Esophagus mucosa (tissue), 1 donor: ENCODE measurements at regions not wholly inside any gene's neighbourhood (a gene's known extent, or its start where the extent isn't known, plus 50 kb on each side); places are given as distances from the start of the nearest gene placed in this dataset.

ENCODE experiments used
- ATAC-seq: fragments of 200-7000 bp; cut with Tn5 transposase; one replicate; pipeline ENCODE4 v1.9.1; 2020
- donor health status: DM: yes; HTN: yes; CAD: no.

DNA sequence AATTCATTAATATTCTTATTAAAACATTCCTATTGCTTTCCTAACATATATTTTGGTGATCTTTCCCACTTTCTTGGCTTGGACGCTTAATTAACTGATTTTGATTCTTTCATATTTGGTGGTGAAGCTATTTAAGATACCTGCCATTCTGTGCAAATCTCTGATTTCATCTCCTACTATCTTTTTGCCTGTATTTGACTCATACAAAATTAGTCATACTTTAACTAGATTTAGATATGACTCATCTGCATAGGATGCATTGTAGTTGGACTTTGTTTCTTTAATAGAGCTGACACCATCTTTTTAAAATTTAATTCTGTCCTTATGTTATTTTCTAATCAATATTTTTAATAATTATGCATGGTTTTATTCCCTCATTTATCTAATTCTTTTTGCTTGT is 93.8 kb upstream of the PLPPR4 start:
- no peak for ATAC-seq

DNA sequence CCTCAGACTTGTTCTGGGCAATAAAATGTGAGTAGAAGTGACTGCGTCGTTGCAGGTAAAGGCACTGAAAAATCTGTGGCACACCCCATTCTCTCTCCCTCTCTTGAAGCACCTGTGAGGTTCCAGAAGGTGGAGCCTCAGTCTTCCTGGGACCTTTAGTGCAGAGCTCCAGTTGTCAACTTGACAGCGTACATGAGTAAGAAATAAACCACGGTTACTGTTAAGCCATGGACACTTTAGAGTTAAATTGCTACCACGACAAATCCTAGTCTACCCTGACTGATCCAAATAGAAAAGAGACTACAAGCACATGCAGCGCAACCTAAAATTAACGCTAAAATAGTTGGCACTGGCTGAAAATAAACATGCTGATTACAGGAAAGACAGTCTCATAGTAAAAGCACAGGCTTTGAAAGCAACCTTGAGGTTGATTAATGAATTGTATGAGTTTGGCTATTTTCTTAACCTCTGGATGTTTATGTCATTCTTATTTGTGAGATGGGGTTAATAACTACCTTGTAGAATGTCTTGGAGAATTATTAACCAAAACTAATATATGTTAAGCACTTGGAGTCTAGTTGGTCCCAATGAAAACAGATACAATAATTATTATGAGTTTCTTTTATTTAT is 93.0 kb upstream of the PLPPR4 start:
- no peak for ATAC-seq

DNA sequence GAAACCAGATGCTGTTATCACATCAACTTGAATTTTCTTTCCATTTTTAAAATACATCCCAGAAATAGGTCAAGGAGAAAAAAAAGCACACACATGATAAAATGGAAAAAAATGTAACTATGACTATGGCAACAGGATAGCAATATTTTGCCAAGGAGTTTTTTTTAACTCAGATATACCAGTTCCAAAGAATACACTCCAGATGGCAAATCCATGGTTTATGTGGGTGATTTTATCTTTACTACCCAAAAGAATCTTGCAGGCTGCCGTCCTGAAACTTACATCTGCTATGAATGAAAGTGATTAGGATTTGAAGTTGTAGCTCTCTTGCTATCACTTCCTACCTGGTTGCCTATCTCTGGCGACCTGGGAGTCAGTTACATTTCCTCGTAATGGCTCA is 91.0 kb upstream of the PLPPR4 start:
- no peak for ATAC-seq

DNA sequence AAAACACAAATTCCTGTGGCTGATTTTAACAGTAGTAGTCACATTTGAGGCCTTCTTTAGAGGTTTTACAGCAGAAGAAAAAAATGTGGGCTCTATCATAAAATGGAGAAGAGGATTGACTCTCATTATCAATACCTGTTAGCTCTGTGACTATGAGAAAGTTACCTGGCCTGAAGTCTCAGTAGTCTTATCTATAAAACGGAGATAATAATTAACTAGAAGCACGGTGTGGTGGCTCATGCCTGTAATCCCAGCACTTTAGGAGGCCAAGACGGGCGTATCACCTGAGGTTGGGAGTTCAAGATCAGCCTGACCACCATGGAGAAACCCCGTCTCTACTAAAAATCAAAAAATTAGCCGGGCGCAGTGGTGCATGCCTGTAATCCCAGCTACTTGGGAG is 90.4 kb upstream of the PLPPR4 start:
- no peak for ATAC-seq

DNA sequence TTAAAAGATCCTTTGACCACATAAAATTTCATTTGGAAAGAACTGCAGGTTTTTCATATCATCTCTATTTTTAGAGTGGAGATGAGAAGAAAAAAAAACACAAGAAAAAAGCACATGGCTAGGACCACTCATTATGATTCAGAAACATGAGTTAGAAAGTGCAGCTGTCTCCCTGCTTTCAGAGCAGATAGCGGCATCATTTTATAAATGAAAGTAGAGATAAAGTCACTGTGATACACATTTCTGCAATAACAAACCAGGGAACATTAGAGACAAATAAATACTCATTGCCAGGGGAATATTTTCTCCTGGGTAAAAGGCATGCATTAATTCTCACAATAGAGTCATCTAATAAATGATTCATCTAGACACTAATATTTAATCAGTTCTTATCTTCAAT is 87.5 kb upstream of the PLPPR4 start:
- no peak for ATAC-seq

DNA sequence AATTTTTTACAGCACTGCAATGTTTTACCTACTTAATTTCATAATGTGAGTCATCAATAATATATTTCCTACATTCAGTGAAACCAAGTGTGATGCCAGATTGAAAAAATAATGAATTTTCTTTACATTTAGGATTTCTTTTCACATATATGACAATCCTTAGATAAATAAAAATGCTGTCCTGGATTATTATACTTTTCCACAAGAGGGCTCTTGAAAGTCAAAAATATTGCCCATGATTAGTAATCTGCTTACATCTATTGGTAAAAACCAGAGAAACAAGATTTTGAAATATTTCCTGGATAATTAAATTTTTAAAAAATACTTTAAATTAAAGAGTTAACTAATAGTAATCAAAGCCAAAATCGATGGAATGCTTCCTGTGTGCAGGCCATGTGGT is 86.8 kb upstream of the PLPPR4 start:
- no peak for ATAC-seq

DNA sequence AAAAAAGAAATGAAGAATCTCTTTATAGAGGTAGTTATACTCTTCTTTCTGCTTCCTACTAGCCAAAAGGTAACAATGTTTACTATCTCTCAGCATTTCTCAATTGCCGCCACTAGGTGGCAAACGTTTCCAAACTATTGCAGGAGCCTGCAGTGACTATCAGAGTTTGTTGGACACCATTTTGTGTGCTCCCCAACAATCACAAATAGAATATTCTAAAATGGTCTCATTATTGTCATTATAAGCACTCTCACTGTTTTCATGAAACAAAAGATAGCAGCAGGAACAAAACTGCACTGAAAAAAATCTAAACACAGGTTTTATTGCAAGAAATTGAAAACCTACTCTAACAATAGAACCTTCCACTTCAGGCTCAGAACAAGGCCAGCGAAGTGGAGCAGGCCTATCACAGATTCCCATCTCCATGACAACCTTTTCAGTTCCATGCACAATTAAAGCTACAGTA is 83.9 kb upstream of the PLPPR4 start:
- ATAC-seq = peak; percentile 83

DNA sequence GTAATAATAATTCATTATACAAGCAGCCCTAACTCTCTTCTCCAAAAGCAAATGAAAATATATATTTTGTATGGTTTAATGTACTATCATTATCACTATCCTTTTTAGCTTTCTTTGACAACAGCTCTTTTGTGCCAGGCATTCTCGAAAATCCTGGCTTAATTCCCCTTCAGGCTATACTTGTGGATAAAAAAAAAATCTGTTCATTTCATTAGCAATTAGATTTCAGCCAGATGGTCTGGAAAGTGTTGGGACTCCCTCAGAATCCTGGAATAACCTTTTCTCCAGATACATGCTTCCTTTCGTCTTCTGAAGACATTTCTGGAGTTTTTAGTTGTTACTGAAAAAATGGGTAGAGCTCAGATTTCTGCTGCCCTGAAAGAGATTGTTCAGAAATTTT is 83.4 kb upstream of the PLPPR4 start:
- no peak for ATAC-seq

DNA sequence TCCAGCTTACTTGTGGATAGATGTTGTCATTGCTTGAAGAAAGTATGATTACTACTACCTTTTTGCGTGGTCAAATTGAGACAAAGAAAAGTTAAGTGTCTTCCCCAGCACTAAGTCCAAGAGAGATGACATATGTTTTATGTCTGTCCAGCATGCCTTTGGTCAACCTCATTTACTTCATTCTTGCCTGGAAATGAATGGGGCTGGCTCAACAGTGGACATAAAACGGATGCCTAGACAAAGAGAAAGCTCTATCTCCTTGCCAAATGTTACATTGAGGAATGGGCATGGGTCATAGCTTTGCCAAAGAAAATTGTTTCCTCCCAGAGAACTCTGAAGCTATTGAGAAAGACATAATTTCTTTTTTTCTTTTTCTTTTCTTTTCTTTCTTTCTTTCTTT is 82.4 kb upstream of the PLPPR4 start:
- ATAC-seq = no peak

DNA sequence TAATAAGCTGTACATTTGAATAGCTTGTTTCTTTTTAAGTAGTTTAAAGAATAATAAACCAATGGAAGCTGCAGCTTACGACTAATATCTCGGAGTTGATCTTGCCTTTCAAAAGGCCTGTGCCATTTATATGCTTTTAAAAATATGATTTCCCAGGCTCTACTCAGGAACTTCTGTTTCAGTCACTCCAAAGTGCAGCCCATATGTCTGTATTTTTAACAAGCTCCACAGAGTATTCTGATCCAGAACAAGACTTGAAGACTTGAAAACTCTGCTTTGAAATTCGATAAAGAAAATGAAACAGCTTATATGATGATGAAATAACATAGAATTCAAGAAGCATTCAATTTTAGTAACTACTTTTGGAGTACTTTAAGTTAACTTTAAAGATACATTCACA is 79.1 kb upstream of the PLPPR4 start:
- ATAC-seq = no peak

DNA sequence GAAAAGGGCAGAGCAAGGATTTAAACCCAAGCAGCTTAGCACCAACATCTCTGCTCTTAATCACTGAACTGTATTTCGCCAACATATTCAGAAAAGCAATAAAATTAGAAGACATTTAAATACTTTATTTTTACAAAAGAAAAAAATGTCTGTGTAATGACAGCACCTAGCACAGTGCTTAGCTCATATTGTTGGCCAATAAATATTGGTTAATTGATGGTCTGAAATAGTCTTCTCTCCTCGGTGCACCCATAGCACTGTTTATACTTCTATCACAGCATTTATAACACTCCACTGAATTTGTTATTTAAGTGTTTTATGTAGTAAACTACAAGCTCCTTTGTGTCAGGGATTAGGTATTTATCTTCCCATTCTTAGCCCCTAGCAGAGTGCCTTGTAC is 70.9 kb upstream of the PLPPR4 start:
- ATAC-seq = no peak

DNA sequence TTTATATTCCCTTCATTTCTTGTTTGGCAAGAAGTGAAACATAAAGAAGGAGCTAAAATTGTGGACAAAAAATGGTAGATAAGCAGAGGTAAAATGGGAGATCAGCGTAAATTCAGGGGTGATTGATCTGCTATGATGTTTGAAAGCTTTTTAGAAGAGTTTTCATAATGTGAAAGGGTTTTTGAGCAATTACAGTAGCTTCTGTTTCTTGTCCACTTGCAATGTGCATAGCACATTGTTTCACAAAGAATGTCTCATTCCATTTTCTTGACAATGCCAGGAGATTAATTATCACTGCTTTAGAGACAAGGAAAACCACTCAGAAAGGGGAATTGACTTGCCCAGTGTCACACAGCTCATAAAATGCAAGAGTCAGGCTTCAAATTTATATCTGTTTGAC is 65.9 kb upstream of the PLPPR4 start:
- ATAC-seq = no peak

DNA sequence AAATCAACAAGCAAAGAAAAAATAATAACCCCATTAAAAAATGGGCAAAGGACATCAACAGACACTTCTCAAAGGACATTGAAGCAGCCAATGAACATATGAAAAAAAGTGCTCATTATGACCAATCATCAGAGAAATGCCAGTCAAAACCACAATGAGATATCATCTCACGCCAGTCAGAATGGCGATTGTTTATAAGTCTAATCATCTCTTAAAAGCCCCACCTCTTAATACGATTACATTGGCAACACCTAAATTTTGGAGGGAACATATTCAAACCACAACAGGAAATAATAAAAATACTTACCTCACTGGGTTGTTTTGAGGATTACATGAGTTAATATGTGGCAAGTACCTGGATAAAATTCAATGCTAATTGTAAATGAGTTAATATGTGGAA is 57.1 kb upstream of the PLPPR4 start:
- ATAC-seq = no peak
